OCI-LY3 (cell line): ENCODE measurements at regions not wholly inside any gene's neighbourhood (a gene's known extent, or its start where the extent isn't known, plus 50 kb on each side); places are given as distances from the start of the nearest gene placed in this dataset.

Experiments
- CTCF ChIP-seq: fragments of 200-600, 300-600 bp; sonication (generic); IDR thresholded peaks from 2 replicates; pipeline ENCODE4 v1.5.1; 2014; ENCODE audit warnings: antibody characterized with exemption, low read length, low read depth
- EZH2phosphoT487 ChIP-seq: fragments of 200-600 bp; shearing (Covaris generic); IDR thresholded peaks from 2 replicates; pipeline ENCODE4 v1.6.1; 2018; ENCODE audit warnings: antibody characterized with exemption, mixed run types, low read depth

- TF ChIP-seq EZH2phosphoT487, result no peak
- no peak for TF ChIP-seq CTCF
Observed at GRCh38 chr9:118686959-118687358, 682.3 kb downstream of the BRINP1 start.
